GM12874 (cell line): ENCODE measurements at regions not wholly inside any gene's neighbourhood (a gene's known extent, or its start where the extent isn't known, plus 50 kb on each side); places are given as distances from the start of the nearest gene placed in this dataset.

Experiments
- CTCF ChIP-seq: IDR thresholded peaks from 2 replicates; pipeline ENCODE4 v1.5.1; 2011; ENCODE audit warnings: low read depth, mild to moderate bottlenecking, control low read depth, low read length, moderate library complexity; ENCODE audit not compliant: insufficient read depth

GRCh38 chr3:76311941-76312340 lies 526.6 kb upstream of the ZNF717 start:
- no peak for TF ChIP-seq CTCF

- TF ChIP-seq CTCF: no peak
Observed at GRCh38 chr3:76321614-76322013, 536.3 kb upstream of the ZNF717 start.

- TF ChIP-seq CTCF: no peak
Observed at GRCh38 chr3:76324101-76324500, 538.8 kb upstream of the ZNF717 start.

- no peak for TF ChIP-seq CTCF
Observed at GRCh38 chr3:76345878-76346277, 560.5 kb upstream of the ZNF717 start.

- no peak for TF ChIP-seq CTCF
Observed at GRCh38 chr3:76346690-76347089, 561.3 kb upstream of the ZNF717 start.

- no peak for TF ChIP-seq CTCF
Observed at GRCh38 chr3:76349715-76350480, 564.5 kb upstream of the ZNF717 start.

GRCh38 chr3:76352051-76352450 lies 566.7 kb upstream of the ZNF717 start:
- no peak for TF ChIP-seq CTCF
